Stimulated activated CD8-positive, alpha-beta memory T cell treated with anti-CD3 and anti-CD28 coated beads, Interleukin-4, amount 100 ng/mL, for 1 hour (primary cell): ENCODE measurements at regions not wholly inside any gene's neighbourhood (a gene's known extent, or its start where the extent isn't known, plus 50 kb on each side); places are given as distances from the start of the nearest gene placed in this dataset.
"Not testable (repeated sequence)": the region's sequence is repeated elsewhere in the genome, so short reads cannot be mapped to it uniquely, and the experiment has no call there.

Source experiments
- DNase-seq, 2 donors: peaks; one replicate each; pipeline ENCODE4 v3.0.0-alpha.2; 2020; ENCODE audit warnings: low read depth in 2 of 2, low spot score in 1 of 2

- DNase-seq: no peak
Observed at GRCh38 chr18:42305869-42306593, 351.0 kb downstream of the PIK3C3 start.

GRCh38 chr18:42306594-42306980, 351.6 kb downstream of the PIK3C3 start:
- no peak for DNase-seq

DNA sequence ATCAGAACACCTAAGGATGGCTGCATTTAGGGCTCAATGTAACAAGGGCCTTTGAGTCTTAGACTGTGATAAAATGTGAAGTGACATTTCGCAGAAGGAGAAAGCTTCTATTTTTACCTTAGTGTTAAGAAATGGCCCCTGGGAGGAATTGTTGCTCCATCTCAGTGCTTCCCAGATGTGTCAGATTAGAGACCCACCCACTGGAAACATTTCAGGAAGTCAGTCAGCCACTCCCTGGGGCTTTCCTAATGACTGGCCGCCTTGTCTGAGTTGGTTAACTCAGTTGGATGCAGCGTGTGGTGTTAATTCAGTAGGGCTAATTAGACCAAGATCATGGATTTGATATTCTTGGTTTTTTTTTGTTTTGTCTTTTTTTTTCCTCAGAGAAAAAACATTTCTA, 355.9 kb downstream of the PIK3C3 start:
- DNase-seq: no peak

- DNase-seq: no peak
Observed at GRCh38 chr18:42326752-42327151, 371.7 kb downstream of the PIK3C3 start.

GRCh38 chr18:42328931-42329330, 373.9 kb downstream of the PIK3C3 start:
- no peak for DNase-seq

DNA sequence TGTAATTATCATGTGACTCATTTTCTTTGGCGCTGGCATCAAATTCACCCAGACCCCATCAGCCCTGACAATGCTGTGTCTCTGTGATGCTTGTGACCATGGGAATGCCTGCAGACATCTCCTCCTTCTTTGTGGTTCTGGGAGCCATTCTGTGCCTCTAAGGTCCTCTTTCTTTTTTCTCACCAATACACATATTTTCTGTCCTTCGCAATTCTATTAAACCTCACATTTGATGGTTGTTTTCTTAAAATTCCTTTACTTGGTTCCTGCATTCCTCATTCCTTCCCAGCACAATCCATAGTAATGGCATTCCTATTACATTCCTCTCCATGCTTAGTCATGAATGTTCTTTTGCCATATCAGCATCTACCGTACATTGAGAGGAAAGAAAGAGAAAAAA, 375.3 kb downstream of the PIK3C3 start:
- no peak for DNase-seq

DNA sequence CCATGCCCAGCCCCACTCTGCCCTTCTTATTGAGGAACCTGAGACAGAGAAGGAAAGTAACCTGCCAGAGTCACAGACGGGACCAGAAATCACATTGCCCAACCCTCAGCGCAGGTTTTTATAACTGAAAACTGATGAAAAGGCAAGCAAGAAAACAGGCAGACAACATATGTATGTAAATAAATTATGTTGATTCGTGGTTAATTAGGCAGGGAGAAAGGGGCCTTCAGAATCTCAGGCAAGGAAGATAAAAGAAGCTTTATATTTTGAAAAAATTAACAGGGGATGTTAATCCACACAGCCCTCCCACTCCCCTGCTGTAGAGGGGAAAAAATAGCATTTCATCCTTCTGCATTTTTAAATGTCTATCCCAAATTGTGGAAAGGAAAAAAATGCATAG, 378.5 kb downstream of the PIK3C3 start:
- no peak for DNase-seq

GRCh38 chr18:42334931-42335330, 379.9 kb downstream of the PIK3C3 start:
- no peak for DNase-seq

DNA sequence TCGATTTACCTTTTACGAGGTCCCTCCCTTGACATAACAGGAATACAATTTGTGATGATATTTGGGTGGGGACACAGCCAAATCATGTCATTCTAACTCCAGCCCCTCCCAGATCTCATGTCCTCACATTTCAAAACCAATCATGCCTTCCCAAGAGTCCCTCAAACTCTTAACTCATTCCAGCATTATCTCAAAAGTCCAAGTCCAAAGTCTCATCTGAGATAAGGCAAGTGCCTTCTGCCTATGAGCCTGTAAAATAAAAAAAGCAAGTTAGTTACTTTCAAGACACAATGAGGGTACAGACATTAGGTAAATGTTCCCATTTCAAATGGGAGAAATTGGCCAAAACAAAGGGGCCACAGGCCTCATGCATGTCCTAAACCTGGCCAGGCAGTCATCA, 381.1 kb downstream of the PIK3C3 start:
- no peak for DNase-seq

DNA sequence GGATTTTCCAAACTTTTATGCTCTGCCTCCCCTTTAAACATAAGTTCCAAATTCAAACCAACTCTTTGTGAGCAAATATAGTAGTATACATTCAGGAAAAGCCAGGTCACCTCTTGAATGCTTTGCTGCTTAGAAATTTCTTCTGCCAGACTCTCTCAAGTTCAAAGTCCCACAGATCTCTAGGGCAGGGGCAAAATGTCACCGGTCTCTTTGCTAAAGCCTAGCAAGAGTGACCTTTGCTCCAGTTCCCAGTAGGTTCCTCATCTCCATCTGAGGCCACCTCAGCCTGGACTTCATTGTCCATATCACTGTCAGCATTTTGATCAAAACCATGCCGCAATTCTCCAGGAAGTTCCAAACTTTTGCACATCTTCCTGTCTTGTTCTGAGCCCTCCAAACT, 382.3 kb downstream of the PIK3C3 start:
- not testable (repeated sequence) for DNase-seq

DNA sequence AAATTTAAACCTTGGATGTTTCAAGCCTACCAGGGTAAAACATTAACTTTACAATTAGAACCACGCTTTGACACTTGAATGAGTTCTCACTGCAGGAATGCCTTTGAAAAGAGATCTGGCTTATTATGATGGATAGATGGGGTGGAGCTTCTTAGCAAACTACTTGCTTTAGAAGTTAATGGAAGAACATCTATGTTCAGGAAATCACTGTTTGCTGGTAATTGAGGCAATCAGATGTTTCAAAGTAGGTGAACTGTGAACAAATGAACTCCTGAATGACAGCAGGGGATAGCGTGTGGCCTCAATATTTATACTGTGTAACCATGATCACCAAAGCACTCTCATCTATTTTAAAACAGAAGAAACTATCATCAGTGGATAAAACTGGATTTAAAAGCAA, 383.6 kb downstream of the PIK3C3 start:
- no peak for DNase-seq

DNA sequence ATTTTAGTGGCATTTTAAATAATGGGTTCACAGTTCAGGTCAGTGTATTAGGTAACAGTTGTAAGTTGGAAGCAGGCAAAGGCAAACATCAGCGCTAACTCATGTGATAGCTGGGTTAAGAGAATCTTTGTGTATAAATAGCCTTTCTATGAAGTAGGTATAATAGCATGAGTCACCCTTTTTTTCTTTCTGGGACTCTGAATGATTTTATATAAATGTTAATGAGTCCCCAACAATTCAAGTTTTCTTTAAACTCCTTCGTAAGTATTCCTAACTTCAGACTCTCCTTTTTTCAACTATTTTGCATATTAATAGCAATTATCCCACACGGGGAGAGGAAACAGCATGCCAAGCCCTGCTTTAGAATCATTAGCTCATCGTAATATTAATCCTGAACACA, 384.3 kb downstream of the PIK3C3 start:
- no peak for DNase-seq

DNA sequence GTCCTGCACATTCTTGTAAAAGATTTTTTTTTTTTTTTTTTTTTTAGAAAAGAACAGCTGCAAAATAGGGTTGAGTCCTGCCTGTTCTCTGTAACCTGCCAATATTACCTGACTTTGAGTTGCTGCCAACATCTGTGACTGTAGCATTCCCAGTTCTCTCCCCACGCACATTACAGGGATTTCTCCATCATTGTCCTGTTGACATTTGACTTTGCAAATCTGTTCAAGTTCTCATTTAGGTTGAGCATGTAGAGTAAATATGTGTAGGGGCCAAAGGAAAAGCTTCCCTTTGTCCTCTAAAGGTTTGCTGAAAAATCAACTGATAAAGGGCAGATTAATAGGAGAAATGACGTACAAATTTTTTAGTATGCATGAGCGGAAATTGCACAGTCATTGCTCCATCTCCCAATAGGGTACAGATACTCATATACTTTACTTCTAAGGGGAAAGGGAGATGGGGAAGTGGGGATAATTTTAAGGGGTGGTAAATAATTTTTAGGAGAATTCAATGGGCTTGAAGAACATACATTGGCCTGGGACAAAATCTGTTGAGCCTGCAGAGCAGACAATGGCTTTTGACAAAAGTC, 385.5 kb downstream of the PIK3C3 start:
- DNase-seq: no peak

DNA sequence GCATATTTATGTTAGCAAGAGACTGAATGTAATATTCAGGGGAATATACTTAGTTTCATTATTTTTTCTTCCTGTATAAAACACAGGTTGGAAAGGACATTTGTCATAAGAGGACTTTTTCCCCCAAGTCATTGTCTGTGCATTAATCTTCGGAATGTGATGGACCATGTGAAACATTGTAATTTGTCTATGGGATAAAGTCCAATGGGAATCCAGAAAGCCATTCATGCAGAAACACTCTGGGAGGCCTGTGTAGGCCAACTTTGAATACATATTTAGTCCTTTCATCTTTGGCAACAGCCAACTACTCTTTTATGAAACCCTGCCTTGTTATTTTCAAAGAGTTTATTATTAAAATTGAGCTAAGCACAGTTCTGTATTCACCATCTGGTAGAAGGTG, 386.4 kb downstream of the PIK3C3 start:
- DNase-seq: no peak

DNA sequence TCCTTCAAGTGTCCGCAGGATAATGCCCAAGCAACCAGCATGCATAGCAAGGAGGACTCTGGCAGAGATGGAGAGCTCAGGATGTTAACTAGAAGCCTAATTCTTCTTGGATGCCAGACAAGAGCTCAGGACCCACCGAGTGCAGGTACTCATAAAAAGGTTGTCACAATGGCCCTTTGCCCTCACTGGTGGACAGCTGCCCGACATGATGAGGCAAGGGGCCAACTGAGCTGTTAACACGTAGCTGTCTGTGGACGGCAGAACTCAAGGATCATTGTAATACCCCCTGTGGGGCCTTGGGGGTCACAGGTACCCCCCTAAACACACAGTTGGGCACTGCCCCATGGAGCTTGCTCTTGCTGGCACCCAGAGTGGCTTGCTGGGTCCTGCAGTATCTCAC, 393.7 kb downstream of the PIK3C3 start:
- no peak for DNase-seq

GRCh38 chr18:42351455-42351854, 396.4 kb downstream of the PIK3C3 start:
- DNase-seq: no peak

DNA sequence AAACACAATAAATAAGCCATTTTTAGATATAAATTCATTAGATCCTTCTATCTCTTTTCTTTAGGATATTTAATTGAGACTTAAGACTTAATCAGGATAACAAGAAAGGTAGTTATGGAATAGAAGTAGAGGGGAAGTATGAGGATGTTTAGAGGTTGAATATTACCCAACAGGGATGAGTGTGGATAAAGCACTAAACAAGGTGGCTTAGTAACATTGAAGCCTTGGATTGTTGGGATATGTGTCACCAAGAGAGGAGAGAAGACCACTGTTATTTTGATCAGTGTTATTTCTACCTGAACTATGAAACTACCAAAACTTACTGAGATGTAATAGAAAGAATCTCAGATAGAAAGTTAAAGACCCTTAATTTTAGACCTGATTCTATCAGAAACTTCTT, 405.7 kb downstream of the PIK3C3 start:
- no peak for DNase-seq

GRCh38 chr18:42363446-42364441, 408.7 kb downstream of the PIK3C3 start:
- no peak for DNase-seq

- DNase-seq: no peak
Observed at GRCh38 chr18:42364766-42365165, 409.7 kb downstream of the PIK3C3 start.

DNA sequence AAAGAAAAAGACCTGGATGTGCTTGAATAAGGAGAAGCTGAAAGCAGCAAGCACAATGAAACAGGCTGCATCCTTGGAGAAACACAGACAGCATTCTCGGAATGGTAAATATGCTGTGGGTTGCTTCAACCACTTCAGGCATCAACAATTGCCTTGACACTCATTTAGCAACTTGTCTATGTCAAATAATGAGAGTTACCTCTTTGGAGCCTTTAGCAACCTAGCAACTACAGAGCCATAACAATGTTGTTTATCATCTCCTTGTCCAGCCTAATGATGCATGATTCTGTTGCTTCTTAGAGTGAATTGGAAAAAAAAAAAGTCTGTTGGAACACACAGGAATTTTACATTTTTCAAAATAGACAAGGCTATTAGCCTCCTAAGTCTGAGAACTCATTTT, 410.6 kb downstream of the PIK3C3 start:
- DNase-seq: no peak

GRCh38 chr18:42373584-42373983, 418.6 kb downstream of the PIK3C3 start:
- DNase-seq: no peak

- DNase-seq: no peak
Observed at GRCh38 chr18:42374961-42375360, 419.9 kb downstream of the PIK3C3 start.
